AG08396 (cell line): ENCODE measurements at regions not wholly inside any gene's neighbourhood (a gene's known extent, or its start where the extent isn't known, plus 50 kb on each side); places are given as distances from the start of the nearest gene placed in this dataset.

Source experiments
- DNase-seq: peaks from one replicate; pipeline ENCODE4 v3.0.0; 2012; ENCODE audit warnings: low spot score, mixed read lengths

GRCh38 chr5:155211764-155212163 is 198.2 kb downstream of the KIF4B start:
- DNase-seq = no peak

DNA sequence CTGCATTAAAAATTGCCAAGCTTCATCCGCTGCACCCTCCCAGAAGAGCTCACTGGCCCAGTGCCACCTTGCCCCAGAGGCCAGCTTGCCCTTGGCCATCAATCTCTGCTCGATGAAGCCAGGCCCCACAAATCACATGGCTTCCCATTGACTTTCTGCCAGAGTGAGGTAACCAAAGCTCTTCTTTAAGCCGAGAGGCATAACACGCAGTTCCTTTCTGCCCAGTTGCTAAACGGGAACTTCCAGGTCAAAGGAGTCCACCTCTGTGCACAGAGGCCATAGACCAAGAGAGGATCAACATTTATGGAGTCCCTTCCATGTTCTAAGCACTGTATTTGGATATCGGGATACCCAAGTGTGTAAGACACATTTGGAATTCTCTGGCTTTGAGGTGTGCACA is 208.8 kb downstream of the KIF4B start:
- DNase-seq = no peak

DNA sequence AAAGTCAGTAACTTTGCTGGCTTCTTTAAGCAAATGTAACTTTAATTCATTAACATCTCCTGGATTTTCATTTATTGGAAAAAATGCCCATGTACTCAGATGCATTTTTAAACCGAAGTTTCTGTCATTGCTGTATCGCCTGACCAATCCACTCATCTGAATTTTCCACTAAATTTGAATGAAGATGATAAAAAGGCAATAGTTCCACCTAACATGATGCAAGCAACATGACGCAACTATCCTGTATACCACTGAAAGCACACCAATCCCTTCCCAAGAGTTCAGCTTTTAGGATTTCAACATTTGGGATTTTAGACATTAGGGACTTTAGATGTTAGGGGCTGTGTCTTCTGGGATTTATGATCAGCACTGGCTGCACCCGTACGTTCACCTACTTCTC is 215.6 kb downstream of the KIF4B start:
- no peak for DNase-seq

GRCh38 chr5:155239803-155240202 is 226.2 kb downstream of the KIF4B start:
- no peak for DNase-seq

DNA sequence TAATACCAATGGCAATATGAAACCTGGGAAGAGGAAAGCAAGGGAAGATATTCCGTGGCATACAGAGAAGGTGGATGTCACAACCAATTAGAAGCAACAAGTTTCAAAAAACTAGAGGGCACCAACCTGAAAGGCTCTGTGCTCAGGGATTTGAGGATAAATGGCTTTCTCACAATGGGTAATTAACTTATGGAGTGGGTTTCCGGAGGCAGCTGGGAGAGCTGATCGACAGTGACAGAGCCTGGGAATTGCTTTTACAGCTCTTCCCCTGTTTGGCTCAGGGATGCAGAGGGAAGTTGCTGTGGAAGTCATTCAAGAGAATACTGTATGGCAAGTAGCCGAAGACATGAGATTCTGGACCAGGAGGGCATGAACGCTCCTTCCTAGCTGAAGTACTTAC is 237.0 kb downstream of the KIF4B start:
- no peak for DNase-seq

GRCh38 chr5:155252025-155252424 is 238.5 kb downstream of the KIF4B start:
- no peak for DNase-seq

DNA sequence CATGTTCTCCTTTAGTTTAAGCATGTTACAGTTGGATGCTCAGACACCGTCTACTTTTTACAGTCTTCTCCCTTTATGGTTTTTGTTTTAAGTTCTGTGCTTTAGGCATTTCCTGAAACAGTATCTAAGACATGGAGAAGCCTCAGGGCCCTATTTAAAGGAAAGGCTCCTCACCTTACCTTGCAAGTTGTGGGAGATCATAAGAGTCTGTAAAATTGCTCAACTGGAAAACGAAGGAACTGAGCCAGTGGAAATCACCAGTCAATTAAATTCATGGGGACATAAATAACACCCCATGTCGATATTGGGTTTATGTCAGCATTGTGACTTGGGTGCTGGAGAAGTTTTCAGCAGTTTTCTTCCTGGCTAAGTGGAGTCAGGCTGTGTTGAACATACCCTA is 239.2 kb downstream of the KIF4B start:
- no peak for DNase-seq

GRCh38 chr5:155254399-155254798 is 240.8 kb downstream of the KIF4B start:
- DNase-seq = no peak

DNA sequence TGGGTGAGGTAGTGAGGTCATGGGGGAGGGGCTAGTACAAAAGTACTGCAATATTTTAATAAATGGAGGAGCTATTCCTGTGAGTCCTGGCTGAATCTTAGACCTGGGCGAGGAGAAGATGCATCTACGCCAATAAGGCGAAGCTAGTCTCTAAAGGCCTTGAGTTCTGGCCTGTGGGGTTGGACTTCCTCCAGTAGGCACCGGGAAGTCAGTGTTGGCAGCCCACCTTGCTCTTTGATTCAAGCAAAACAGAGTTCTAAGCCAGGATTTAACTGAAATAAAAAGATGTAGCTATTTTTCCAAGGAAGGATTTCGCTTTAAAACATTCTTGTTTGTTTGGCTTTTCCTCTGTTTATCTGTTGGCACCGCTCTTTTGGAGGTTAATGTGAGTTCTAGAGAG is 244.6 kb downstream of the KIF4B start:
- no peak for DNase-seq

DNA sequence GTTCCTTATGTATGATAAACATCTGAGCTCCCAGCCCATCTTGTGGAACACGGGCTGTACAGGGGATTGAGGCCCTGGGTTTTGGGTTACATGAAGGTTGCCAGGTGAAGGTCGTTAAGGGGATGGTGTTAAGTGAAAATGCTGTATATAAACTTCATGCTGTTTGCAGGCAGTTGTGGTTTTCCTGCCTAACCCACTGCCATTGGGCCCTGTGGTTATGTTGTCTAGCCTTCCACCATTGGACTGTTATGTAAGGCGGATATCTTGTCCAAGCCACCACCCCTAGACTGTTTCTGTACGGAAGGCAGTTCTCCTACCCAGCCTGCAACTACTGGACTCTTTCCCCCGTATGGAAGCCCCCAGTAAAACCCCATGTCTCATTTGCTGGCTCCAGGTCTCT is 246.1 kb downstream of the KIF4B start:
- no peak for DNase-seq

GRCh38 chr5:155260798-155261197 is 247.2 kb downstream of the KIF4B start:
- no peak for DNase-seq

- DNase-seq = no peak
Observed at GRCh38 chr5:155263381-155263780, 249.8 kb downstream of the KIF4B start.

DNA sequence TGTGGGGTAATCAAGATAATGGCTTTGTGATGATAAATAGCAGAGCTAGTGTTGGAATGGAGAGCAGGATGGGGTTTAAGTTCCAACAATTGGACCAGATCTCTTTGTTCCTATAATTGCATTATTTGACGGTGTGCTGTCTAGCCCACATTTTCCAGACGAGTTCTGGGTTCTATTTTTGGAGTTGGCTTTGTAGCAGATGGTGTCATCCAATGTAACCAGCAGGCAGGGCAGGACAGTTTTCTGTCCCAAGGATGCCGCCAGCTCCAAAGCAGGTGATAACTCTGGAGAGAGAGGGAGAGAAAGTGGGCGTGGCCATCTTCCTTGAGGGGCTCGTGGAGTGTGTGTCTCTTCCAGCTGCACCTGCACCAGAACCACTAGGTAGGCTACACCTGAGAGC is 251.3 kb downstream of the KIF4B start:
- DNase-seq = no peak

DNA sequence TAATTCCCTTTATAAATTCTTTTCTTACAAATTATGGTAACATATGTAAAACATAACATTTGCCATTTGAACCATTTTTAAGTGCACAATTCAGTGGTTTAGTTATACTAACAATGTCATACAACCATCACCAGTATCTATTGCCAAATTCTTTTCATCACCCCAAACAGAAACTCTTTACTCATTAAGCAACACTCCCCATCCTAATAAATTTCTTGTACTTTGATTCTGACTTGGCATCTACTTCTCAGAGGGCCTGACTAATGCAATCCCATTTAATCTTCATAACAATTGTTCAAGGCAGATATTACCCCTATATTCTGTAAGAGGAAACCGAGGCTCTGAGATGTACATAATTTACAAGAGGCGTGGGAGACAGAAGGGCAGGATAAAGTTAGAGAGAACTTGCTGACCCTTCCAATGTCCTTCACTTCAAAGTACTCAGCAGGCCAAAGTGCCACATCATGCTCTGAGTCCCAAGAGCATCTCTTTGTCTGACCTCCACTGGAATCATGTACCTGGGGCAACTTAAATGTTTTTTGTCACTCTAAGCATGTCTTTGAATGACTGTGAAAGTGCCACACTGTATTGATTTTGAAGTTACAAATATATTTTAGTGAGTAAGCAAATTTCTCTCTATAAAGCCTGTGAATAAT is 255.3 kb downstream of the KIF4B start:
- no peak for DNase-seq

- no peak for DNase-seq
Observed at GRCh38 chr5:155270725-155271124, 257.2 kb downstream of the KIF4B start.

GRCh38 chr5:155274484-155274883 is 260.9 kb downstream of the KIF4B start:
- DNase-seq = no peak

DNA sequence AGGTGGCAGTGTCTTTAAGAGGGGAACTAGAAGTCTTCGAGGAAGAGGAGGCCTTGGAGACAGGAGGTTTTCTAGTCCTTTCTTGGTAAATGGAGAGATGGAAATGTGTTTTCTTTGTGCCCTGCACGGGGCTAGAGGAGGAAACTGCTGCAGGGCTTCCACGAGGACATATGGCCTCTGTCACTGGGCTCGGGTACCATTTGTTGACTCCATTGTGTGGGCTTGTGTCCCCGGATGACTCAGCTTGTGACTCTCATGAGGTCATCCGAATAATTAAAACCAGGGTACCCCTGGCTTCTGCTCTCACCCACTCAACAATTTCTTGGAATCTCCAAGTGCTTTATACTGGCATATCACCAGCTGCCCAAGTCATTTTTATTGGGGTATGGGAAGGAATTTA is 261.7 kb downstream of the KIF4B start:
- DNase-seq = no peak

- DNase-seq = no peak
Observed at GRCh38 chr5:155276231-155276630, 262.7 kb downstream of the KIF4B start.

DNA sequence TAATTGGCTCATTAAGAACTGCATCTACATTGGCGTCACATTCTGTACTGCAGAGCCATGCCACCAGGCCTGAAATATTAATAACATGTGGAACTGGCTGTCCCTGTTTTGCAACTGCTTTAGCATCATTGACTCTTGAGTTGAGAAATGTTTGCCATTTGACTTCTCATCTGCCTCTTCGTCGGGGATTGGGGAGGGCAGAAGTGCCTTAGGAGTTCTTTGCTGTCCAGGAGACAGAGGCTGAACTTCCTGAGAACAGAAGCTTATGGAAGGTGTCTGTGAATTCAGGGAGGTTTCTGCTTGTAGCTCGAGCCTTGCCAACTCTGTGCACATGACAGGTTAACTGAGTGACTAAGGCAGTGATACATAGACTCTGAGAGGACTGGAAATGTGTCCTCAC is 265.0 kb downstream of the KIF4B start:
- DNase-seq = no peak

DNA sequence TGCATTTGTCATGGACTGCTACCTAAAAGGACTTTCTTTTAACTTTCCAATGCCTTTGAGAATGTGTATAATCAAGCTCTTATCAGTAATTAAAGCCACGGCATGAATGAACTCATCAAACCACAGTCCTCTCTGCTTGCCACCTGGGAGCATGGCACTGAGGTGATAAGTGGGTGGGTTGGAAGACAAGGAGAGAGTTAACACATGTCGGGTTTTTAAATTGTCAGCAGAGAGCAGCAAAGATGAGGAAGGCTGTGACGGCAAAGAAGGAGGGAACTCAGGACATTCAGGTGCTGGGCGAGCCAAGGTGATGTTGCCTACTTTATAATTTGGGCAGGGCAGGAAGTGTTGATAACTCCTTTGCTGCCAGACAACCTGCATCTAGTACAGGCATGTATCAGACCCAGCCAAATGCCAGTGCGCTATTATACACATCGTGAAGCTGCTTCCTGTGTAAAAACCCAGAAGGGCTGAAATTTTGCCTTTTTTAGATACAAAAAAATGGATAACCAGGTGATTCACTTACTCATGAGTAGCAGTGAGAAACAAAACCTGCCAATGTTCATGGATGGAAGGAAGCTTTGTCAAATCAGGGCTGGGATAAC is 269.1 kb downstream of the KIF4B start:
- no peak for DNase-seq

DNA sequence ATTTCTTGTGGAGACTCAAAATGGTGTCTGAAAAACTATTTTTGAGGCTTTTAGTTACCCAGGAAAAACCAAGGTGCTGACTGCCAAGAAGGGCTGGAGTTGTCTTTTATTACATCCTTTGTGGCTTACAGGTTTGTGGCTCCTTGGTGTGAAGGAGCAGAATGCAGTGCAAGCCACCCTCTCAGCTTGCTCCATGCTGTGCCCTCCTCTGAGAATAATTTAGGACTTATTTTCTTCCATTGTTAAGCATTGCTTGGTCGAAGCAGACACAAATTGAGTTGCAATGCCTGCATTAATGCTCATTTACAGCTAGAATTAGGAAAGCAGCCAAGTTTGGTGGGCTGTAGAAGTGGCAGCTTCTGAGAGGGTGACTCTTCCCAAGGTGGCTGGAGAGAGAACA is 272.2 kb downstream of the KIF4B start:
- no peak for DNase-seq

DNA sequence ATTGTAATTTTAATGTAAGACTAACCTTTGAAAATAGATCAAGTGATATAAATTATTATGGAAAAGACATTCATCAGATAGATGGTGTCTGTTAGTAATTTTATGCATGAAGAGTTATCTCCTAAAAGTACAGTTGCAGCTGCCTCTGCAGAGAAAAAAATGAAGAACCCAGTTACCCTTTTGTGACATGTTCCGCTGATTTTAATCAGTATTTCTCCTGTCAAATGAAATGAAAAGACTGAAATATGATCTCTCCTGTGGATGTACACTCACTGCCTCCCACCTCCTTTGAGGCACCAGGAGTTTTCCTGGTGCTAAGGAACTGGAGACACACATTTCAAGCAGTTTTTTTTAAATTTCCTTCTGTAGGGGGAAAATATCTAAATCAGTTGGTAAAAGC is 277.4 kb downstream of the KIF4B start:
- no peak for DNase-seq

- DNase-seq = no peak
Observed at GRCh38 chr5:155293605-155294178, 280.1 kb downstream of the KIF4B start.

DNA sequence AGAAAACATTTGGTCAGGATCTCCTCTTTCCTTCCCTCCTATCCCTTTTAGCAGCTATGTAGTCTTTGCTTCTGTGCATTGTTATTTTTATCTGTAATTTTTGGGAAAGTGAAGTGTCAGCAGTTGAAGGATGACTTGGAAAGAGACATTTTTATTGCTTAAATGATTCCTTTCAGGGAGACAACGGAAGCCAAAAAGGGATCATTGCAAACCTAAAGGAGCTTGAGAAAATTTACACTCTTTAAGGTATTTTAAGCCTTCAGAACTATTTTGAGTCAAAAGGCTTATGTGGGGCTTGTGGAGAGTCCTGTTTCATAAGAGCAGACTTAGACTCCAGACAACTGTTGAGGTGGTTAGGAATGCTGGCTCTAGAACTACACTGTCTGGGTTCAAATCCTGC is 281.6 kb downstream of the KIF4B start:
- no peak for DNase-seq
